ENCODE measurements at regions not wholly inside any gene's neighbourhood (a gene's known extent, or its start where the extent isn't known, plus 50 kb on each side); places are given as distances from the start of the nearest gene placed in this dataset.
"Not testable (repeated sequence)": the region's sequence is repeated elsewhere in the genome, so short reads cannot be mapped to it uniquely, and the experiment has no call there.

- DNase-seq: no peak
Measured at GRCh38 chr4:115279330-115279729, 165.9 kb upstream of the NDST4 start.

GRCh38 chr4:115278830-115279229 lies 165.4 kb upstream of the NDST4 start:
- DNase-seq: no peak

GRCh38 chr4:115275615-115276014 lies 162.2 kb upstream of the NDST4 start:
- DNase-seq: no peak

- no peak for DNase-seq
Measured at GRCh38 chr4:115274545-115274944, 161.1 kb upstream of the NDST4 start.

- no peak for DNase-seq
Measured at GRCh38 chr4:115272594-115272993, 159.2 kb upstream of the NDST4 start.

- no peak for DNase-seq
Measured at GRCh38 chr4:115272185-115272584, 158.8 kb upstream of the NDST4 start.

- DNase-seq: no peak
Measured at GRCh38 chr4:115260195-115260594, 146.8 kb upstream of the NDST4 start.

- DNase-seq: no peak
Measured at GRCh38 chr4:115259642-115260041, 146.2 kb upstream of the NDST4 start.

GRCh38 chr4:115249808-115250207 lies 136.4 kb upstream of the NDST4 start:
- no peak for DNase-seq

GRCh38 chr4:115234405-115235093 lies 121.1 kb upstream of the NDST4 start:
- no peak for DNase-seq

GRCh38 chr4:115233600-115233999 lies 120.2 kb upstream of the NDST4 start:
- DNase-seq: no peak

- no peak for DNase-seq
Measured at GRCh38 chr4:115229873-115230272, 116.5 kb upstream of the NDST4 start.

- no peak for DNase-seq
Measured at GRCh38 chr4:115228851-115229250, 115.4 kb upstream of the NDST4 start.

- DNase-seq: no peak
Measured at GRCh38 chr4:115222061-115222460, 108.6 kb upstream of the NDST4 start.

- DNase-seq: no peak
Measured at GRCh38 chr4:115219862-115220261, 106.4 kb upstream of the NDST4 start.

GRCh38 chr4:115219315-115219860 lies 106.0 kb upstream of the NDST4 start:
- no peak for DNase-seq

GRCh38 chr4:115215935-115216334 lies 102.5 kb upstream of the NDST4 start:
- DNase-seq: no peak

- DNase-seq: no peak
Measured at GRCh38 chr4:115213716-115214115, 100.3 kb upstream of the NDST4 start.

GRCh38 chr4:115201042-115201330 lies 87.6 kb upstream of the NDST4 start:
- no peak for DNase-seq

GRCh38 chr4:115200201-115201041 lies 87.0 kb upstream of the NDST4 start:
- not testable (repeated sequence) for DNase-seq

GRCh38 chr4:115194612-115195011 lies 81.2 kb upstream of the NDST4 start:
- DNase-seq: not testable (repeated sequence)

GRCh38 chr4:115190529-115190928 lies 77.1 kb upstream of the NDST4 start:
- DNase-seq: no peak

- no peak for DNase-seq
Measured at GRCh38 chr4:115187136-115187535, 73.7 kb upstream of the NDST4 start.

- DNase-seq: not testable (repeated sequence)
Measured at GRCh38 chr4:115179438-115180062, 66.1 kb upstream of the NDST4 start.

Measured in amniotic stem cell (primary cell).